ENCODE measurements at regions not wholly inside any gene's neighbourhood (a gene's known extent, or its start where the extent isn't known, plus 50 kb on each side); places are given as distances from the start of the nearest gene placed in this dataset.

- DNase-seq (ENCODE audit: low read depth in 3 of 3) = no peak
These were observed 331.5 kb upstream of the RNF32 start for GRCh38 chr7:156309016-156309620.

- DNase-seq (ENCODE audit: low read depth in 3 of 3) = no peak
These were observed 333.4 kb upstream of the RNF32 start for GRCh38 chr7:156307193-156307592.

- DNase-seq (ENCODE audit: low read depth in 3 of 3) = no peak
These were observed 335.2 kb upstream of the RNF32 start for GRCh38 chr7:156305351-156305750.

GRCh38 chr7:156282816-156283215 lies 357.8 kb upstream of the RNF32 start:
- DNase-seq (ENCODE audit: low read depth in 3 of 3) = no peak

- DNase-seq (ENCODE audit: low read depth in 3 of 3) = no peak
These were observed 360.9 kb upstream of the RNF32 start for GRCh38 chr7:156279635-156280034.

- no peak for DNase-seq (ENCODE audit: low read depth in 3 of 3)
These were observed 365.3 kb upstream of the RNF32 start for GRCh38 chr7:156275292-156275691.

- DNase-seq (ENCODE audit: low read depth in 3 of 3) = no peak
These were observed 366.0 kb upstream of the RNF32 start for GRCh38 chr7:156274557-156274956.

- no peak for DNase-seq (ENCODE audit: low read depth in 3 of 3)
These were observed 379.0 kb upstream of the RNF32 start for GRCh38 chr7:156261581-156261980.

GRCh38 chr7:156257904-156258303 lies 382.7 kb upstream of the RNF32 start:
- DNase-seq (ENCODE audit: low read depth in 3 of 3) = no peak

- DNase-seq (ENCODE audit: low read depth in 3 of 3) = no peak
These were observed 384.9 kb upstream of the RNF32 start for GRCh38 chr7:156255635-156256034.

GRCh38 chr7:156251861-156252260 lies 388.7 kb upstream of the RNF32 start:
- DNase-seq (ENCODE audit: low read depth in 3 of 3) = no peak

GRCh38 chr7:156240532-156240931 lies 400.0 kb upstream of the RNF32 start:
- DNase-seq (ENCODE audit: low read depth in 3 of 3) = no peak

GRCh38 chr7:156238366-156239133 lies 402.0 kb upstream of the RNF32 start:
- DNase-seq (ENCODE audit: low read depth in 3 of 3) = no peak

GRCh38 chr7:156237614-156238013 lies 403.0 kb upstream of the RNF32 start:
- no peak for DNase-seq (ENCODE audit: low read depth in 3 of 3)

- no peak for DNase-seq (ENCODE audit: low read depth in 3 of 3)
These were observed 403.5 kb upstream of the RNF32 start for GRCh38 chr7:156236936-156237599.

- DNase-seq (ENCODE audit: low read depth in 3 of 3) = no peak
These were observed 404.2 kb upstream of the RNF32 start for GRCh38 chr7:156236181-156236889.

GRCh38 chr7:156234666-156235494 lies 405.7 kb upstream of the RNF32 start:
- no peak for DNase-seq (ENCODE audit: low read depth in 3 of 3)

GRCh38 chr7:156234192-156234591 lies 406.4 kb upstream of the RNF32 start:
- no peak for DNase-seq (ENCODE audit: low read depth in 3 of 3)

- no peak for DNase-seq (ENCODE audit: low read depth in 3 of 3)
These were observed 407.5 kb upstream of the RNF32 start for GRCh38 chr7:156232931-156233705.

GRCh38 chr7:156230576-156230975 lies 410.0 kb upstream of the RNF32 start:
- DNase-seq (ENCODE audit: low read depth in 3 of 3) = no peak

GRCh38 chr7:156224833-156225225 lies 412.6 kb upstream of the SHH start:
- no peak for DNase-seq (ENCODE audit: low read depth in 3 of 3)

Measured in stimulated activated CD4-positive, alpha-beta T cell treated with anti-CD3 and anti-CD28 coated beads, TNF-alpha, amount 100 ng/mL, for 24 hours (primary cell).